NCI-H748 (cell line): ENCODE measurements at regions not wholly inside any gene's neighbourhood (a gene's known extent, or its start where the extent isn't known, plus 50 kb on each side); places are given as distances from the start of the nearest gene placed in this dataset.

Experiments
- DNase-seq: peaks from one replicate; lab custom pipeline; 2025; ENCODE audit not compliant: unreplicated experiment; lab: John Stamatoyannopoulos, UW

DNA sequence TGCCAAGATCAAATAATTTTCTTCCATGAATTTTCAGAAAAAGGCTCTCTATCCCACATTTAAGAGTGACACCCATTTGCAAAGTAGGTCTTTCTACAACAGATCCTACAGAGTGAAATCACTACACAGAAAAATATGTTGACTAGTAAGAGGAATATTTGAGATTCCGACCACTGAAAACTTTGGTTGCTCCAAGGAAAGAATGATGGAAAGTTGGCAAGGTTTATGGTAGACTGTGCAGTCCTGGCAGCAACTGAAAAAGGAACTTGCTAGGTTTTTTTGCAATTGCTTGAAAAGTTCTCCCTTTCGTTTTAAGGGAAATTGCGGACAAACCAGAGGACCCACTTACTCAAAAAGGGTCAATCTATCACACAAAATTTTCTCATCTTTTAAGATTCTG, 83.1 kb upstream of the TSPAN8 start:
- no peak for DNase-seq

GRCh38 chr12:71239731-71240130, 81.9 kb upstream of the TSPAN8 start:
- no peak for DNase-seq

DNA sequence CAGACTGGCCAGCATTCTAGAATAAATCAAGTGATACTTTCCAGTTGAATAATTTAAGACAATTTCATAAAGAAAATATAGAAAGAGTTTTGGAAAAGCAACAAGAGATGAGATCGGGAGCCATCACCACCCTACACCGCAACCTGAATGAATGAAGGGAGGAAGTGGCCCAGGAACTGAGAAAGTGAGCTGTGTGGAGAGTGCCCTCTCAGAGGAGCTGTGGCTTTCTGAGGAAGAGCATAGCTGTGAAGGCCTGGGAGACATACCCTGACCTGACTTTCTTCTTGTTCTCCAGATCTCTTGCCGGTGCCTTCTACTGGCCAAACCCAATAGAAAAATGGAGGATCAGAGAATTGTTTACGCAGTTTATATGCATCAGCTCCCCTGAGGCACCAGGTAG, 79.3 kb upstream of the TSPAN8 start:
- no peak for DNase-seq

- no peak for DNase-seq
Observed at GRCh38 chr12:71236133-71236660, 78.4 kb upstream of the TSPAN8 start.

DNA sequence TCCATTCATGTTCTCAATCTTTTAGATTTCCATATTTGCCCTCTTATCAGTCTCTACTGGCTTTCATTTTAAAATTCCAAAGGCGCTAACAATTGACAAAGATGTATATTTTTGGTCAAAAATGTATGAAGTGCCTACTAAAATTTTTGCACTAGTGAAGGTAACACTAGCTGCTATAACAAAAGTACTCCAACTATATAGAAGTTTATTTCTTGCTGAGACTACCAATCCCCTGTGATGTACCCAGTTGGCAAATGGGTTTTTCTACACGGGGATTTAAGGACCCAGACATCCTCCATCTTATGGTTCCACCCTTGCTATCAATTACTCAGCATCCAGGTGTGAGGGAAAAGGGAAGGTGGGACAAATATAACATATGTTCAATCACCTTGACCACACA, 75.3 kb upstream of the TSPAN8 start:
- DNase-seq: no peak

DNA sequence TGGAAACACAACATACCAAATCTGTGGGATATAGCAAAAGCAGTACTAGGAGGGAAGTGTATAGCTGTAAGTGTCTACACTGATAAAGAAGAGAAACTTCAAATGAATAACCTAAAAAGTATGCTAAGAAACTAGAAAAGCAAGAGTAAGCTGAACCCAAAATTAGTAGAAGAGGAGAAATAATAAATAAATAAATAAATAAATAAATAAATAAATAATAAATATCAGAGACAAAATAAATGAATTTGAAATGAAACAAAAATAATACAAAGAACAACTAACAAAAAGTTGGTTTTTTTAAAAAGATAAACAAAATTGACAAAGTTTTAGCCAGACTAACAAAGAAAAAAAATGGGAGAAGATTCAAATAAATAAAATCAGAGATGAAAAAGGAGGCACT, 72.7 kb upstream of the TSPAN8 start:
- DNase-seq: no peak

- no peak for DNase-seq
Observed at GRCh38 chr12:71223139-71223538, 65.3 kb upstream of the TSPAN8 start.

DNA sequence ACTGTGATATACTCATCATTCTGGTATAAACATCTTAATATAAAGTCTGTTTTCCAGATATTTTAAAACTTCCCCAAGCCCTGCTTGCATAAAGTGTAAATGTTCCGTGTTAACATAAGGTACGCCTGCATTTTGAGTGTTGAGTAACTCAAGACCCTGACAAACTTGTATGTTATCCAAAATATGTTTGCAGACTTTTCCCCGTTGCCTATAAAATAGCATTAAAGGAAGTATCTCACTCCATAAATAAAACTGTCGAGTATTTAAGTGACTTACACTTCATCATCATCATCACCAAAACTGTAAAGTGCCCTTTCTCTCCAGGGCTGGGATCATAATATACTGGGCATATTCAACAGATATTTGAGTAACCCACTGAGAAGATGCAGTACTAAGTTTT, 64.6 kb upstream of the TSPAN8 start:
- no peak for DNase-seq

DNA sequence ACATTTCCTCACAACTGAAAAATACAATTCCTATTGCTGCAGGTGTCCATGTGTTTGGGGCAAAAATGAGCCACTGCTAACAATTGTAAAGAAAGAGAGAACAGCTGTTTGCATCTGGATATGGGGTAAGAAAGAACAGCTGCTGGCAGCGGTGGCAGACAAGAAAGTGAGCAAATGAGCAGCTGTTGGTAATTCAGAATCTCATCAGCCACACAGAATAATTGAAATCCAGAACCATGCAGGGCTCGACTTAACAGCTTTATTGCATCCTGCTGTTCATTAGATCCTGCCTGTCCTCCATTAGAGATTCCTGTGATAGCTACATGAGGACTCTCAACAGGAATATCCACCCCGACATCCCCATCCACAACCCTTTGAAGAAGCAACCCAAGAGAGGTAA, 62.5 kb upstream of the TSPAN8 start:
- DNase-seq: no peak

DNA sequence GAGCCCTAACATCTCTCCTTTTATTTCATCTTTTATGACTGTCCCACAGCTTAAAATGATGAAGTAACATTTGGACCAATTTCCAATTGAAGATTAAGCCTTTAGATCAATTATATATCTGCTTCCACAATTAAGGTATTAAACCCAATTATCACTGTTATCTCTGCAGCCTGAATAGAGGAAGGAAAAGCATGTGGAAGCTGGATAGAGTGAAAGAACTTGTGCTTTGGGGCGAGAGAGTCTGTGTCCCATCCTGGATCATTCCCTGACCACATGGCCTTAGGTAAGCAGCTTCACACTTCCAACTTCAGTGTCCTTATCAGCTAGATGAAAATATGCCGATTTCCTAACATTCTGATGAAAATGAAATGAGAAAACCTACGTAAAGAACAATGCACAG, 61.4 kb upstream of the TSPAN8 start:
- no peak for DNase-seq

- no peak for DNase-seq
Observed at GRCh38 chr12:71218616-71219015, 60.8 kb upstream of the TSPAN8 start.

DNA sequence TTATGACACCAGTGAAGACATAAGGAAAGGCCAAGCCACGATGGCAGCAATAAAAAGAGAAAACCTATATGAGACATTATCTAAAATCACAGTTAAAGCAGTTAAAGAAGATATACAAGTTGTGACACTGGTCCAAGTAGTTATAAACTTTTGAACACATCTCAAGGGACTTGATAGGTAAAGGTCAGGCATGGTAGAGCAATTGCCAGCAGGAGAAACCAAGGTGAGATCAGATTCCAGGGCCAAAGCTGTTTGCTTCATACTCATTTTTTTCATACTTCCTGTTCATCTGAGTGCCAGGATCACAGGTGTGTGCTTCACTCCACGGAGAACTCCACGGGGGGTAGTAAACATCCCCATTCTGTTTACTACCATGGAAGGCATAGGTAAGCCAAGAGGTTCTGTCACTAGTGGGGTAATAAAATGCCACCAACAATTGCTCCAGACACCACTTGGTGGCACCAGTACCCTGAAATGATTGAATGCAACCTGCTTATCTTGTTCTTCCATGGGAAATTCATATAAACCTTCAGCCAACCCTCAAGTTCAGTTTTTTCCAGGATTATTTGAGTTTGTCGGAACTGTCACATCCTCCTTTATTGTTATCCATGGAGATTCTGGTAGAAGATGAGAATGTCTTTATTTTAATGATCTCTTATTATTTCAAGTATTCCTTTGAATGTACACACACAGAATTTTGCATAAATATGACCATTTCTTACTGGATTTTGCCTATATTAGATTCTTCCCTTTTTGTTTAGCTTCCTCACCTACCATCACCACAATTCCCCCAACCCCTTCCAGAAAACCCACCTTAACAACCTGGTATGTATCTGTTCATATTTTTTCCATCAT, 59.2 kb upstream of the TSPAN8 start:
- DNase-seq: peak; percentile 88

- no peak for DNase-seq
Observed at GRCh38 chr12:71214511-71215285, 56.9 kb upstream of the TSPAN8 start.

- peak; percentile 36 for DNase-seq
Observed at GRCh38 chr12:71208053-71208685, 50.4 kb upstream of the TSPAN8 start.
